IPS DF 6.9 (cell line): ENCODE measurements at regions not wholly inside any gene's neighbourhood (a gene's known extent, or its start where the extent isn't known, plus 50 kb on each side); places are given as distances from the start of the nearest gene placed in this dataset.

ENCODE experiments used
- DNase-seq: peaks from one replicate; pipeline ENCODE4 v3.0.0-alpha.2; 2013; ENCODE audit warnings: low read depth, low spot score
- H3K27ac ChIP-seq: one replicate; pipeline ENCODE4 v1.5.1; 2013; ENCODE audit warnings: low read length, control low read depth
- H3K27me3 ChIP-seq: 2 replicates; pipeline ENCODE4 v1.6.1; 2013; ENCODE audit warnings: mild to moderate bottlenecking, low read length; ENCODE audit not compliant: control insufficient read depth, insufficient read depth
- H3K36me3 ChIP-seq: 2 replicates; pipeline ENCODE4 v1.6.1; 2013; ENCODE audit warnings: low read length; ENCODE audit not compliant: control insufficient read depth, insufficient read depth
- H3K4me1 ChIP-seq: 2 replicates; pipeline ENCODE4 v1.6.1; 2013; ENCODE audit warnings: low read length; ENCODE audit not compliant: control insufficient read depth, insufficient read depth
- H3K4me3 ChIP-seq: 2 replicates; pipeline ENCODE4 v1.5.1; 2013; ENCODE audit warnings: mild to moderate bottlenecking, low read length
- H3K9me3 ChIP-seq: 2 replicates; pipeline ENCODE4 v1.6.1; 2013; ENCODE audit warnings: low read length, inconsistent platforms; ENCODE audit not compliant: control insufficient read depth, insufficient read depth
- WGBS: extraction: QIAGEN DNeasy Blood & Tissue Kit; methylation state at CpG from one replicate; pipeline ENCODE4 v1.1.7; 2013; ENCODE audit warnings: mixed read lengths, missing lambda C conversion rate; ENCODE audit not compliant: insufficient read length, insufficient coverage; 5-methylcytosine and 5-hydroxymethylcytosine counted together

GRCh38 chr10:44034946-44035345, 350.0 kb downstream of the CXCL12 start:
- DNase-seq = no peak
- H3K4me3 ChIP-seq = no peak overlapping the region
- no peaks in the 10 kb centered on the region for H3K9me3 ChIP-seq
- H3K27me3 ChIP-seq = no peaks in the 10 kb centered on the region
- H3K27ac ChIP-seq = no peak overlapping the region
- H3K36me3 ChIP-seq = no peaks in the 10 kb centered on the region
- H3K4me1 ChIP-seq = no peaks in the 10 kb centered on the region
- no CpG with 5 or more reads among the region's 1 CpG for WGBS

GRCh38 chr10:44033008-44033407, 351.9 kb downstream of the CXCL12 start:
- no peak for DNase-seq
- Histone ChIP-seq H3K4me3 (no peak overlapping the region), H3K4me1 (no peaks in the 10 kb centered on the region), H3K27me3 (no peaks in the 10 kb centered on the region), H3K9me3 (no peaks in the 10 kb centered on the region), H3K27ac (no peak overlapping the region), H3K36me3 (no peaks in the 10 kb centered on the region)
- WGBS = no CpG with 5 or more reads among the region's 3 CpGs

- Histone ChIP-seq H3K4me3 (no peak overlapping the region), H3K4me1 (no peaks in the 10 kb centered on the region), H3K9me3 (no peaks in the 10 kb centered on the region), H3K27ac (no peak overlapping the region), H3K27me3 (no peaks in the 10 kb centered on the region), H3K36me3 (no peaks in the 10 kb centered on the region)
- DNase-seq = no peak
- no CpG with 5 or more reads among the region's 1 CpG for WGBS
These were observed 352.7 kb downstream of the CXCL12 start for GRCh38 chr10:44032216-44032615.

- H3K4me1 ChIP-seq = no peaks in the 10 kb centered on the region
- no peaks in the 10 kb centered on the region for H3K9me3 ChIP-seq
- DNase-seq = no peak
- no peaks in the 10 kb centered on the region for H3K27me3 ChIP-seq
- WGBS = no CpG with 5 or more reads among the region's 2 CpGs
- H3K27ac ChIP-seq = no peak overlapping the region
- no peak overlapping the region for H3K4me3 ChIP-seq
- H3K36me3 ChIP-seq = no peaks in the 10 kb centered on the region
These were observed 354.2 kb downstream of the CXCL12 start for GRCh38 chr10:44030738-44031137.

- DNase-seq = peak; percentile 20
- no peak overlapping the region for H3K27ac ChIP-seq
- no peaks in the 10 kb centered on the region for H3K9me3 ChIP-seq
- WGBS = no CpG with 5 or more reads among the region's 4 CpGs
- no peaks in the 10 kb centered on the region for H3K27me3 ChIP-seq
- H3K36me3 ChIP-seq = no peaks in the 10 kb centered on the region
- H3K4me3 ChIP-seq = no peak overlapping the region
- H3K4me1 ChIP-seq = no peaks in the 10 kb centered on the region
These were observed 354.8 kb downstream of the CXCL12 start for GRCh38 chr10:44030132-44030531.

- Histone ChIP-seq H3K27ac (no peak overlapping the region), H3K36me3 (no peaks in the 10 kb centered on the region), H3K4me1 (no peaks in the 10 kb centered on the region), H3K9me3 (no peaks in the 10 kb centered on the region), H3K27me3 (no peaks in the 10 kb centered on the region), H3K4me3 (no peak overlapping the region)
- WGBS = no CpG with 5 or more reads among the region's 11 CpGs
- no peak for DNase-seq
These were observed 356.3 kb downstream of the CXCL12 start for GRCh38 chr10:44028384-44029137.

GRCh38 chr10:44024356-44025116, 360.4 kb downstream of the CXCL12 start:
- no peak overlapping the region for H3K4me3 ChIP-seq
- WGBS = no CpG with 5 or more reads among the region's 6 CpGs
- no peak overlapping the region for H3K27ac ChIP-seq
- H3K27me3 ChIP-seq = no peaks in the 10 kb centered on the region
- no peak for DNase-seq
- no peaks in the 10 kb centered on the region for H3K36me3 ChIP-seq
- no peaks in the 10 kb centered on the region for H3K4me1 ChIP-seq
- H3K9me3 ChIP-seq = no peaks in the 10 kb centered on the region

GRCh38 chr10:44023517-44023916, 361.4 kb downstream of the CXCL12 start:
- H3K4me1 ChIP-seq = no peaks in the 10 kb centered on the region
- DNase-seq = no peak
- H3K27me3 ChIP-seq = no peaks in the 10 kb centered on the region
- WGBS = no CpG with 5 or more reads among the region's 5 CpGs
- H3K9me3 ChIP-seq = no peaks in the 10 kb centered on the region
- no peaks in the 10 kb centered on the region for H3K36me3 ChIP-seq
- no peak overlapping the region for H3K27ac ChIP-seq
- H3K4me3 ChIP-seq = no peak overlapping the region

- no CpG with 5 or more reads among the region's 1 CpG for WGBS
- Histone ChIP-seq H3K27me3 (no peaks in the 10 kb centered on the region), H3K27ac (no peak overlapping the region), H3K4me3 (no peak overlapping the region), H3K9me3 (no peaks in the 10 kb centered on the region), H3K4me1 (no peaks in the 10 kb centered on the region), H3K36me3 (no peaks in the 10 kb centered on the region)
- no peak for DNase-seq
These were observed 362.7 kb downstream of the CXCL12 start for GRCh38 chr10:44022203-44022602.

GRCh38 chr10:44020322-44021111, 364.4 kb downstream of the CXCL12 start:
- H3K27me3 ChIP-seq = no peaks in the 10 kb centered on the region
- H3K4me1 ChIP-seq = no peaks in the 10 kb centered on the region
- no peak for DNase-seq
- WGBS = no CpG with 5 or more reads among the region's 5 CpGs
- no peak overlapping the region for H3K27ac ChIP-seq
- no peaks in the 10 kb centered on the region for H3K9me3 ChIP-seq
- no peak overlapping the region for H3K4me3 ChIP-seq
- H3K36me3 ChIP-seq = no peaks in the 10 kb centered on the region
